CD4-positive, alpha-beta memory T cell (primary cell): ENCODE measurements at regions not wholly inside any gene's neighbourhood (a gene's known extent, or its start where the extent isn't known, plus 50 kb on each side); places are given as distances from the start of the nearest gene placed in this dataset.

ENCODE experiments used
- CTCF ChIA-PET: fragments of 350-600 bp; sonication (Branson Sonifier 250); formaldehyde crosslinking; loops from one replicate; lab custom pipeline; 2021; ENCODE audit warnings: inconsistent platforms; ENCODE audit not compliant: partially characterized antibody; lab: Charles Lee
- POLR2A ChIA-PET: fragments of 350-600 bp; sonication (Branson Sonifier 250); formaldehyde crosslinking; loops from one replicate; lab custom pipeline; 2021; ENCODE audit not compliant: partially characterized antibody; lab: Charles Lee
- DNase-seq, 5 donors: peaks; one replicate each; pipeline versions ENCODE4 v3.0.0 to v3.0.0-alpha.2; 2020 to 2022; ENCODE audit warnings: mixed read lengths in 1 of 5
- H3K27ac ChIP-seq: one replicate; pipeline ENCODE4 v1.7.0; 2013; ENCODE audit warnings: low read depth, low read length
- H3K27me3 ChIP-seq: 2 replicates; pipeline ENCODE4 v1.7.0; 2013; ENCODE audit warnings: mild to moderate bottlenecking, low read length, moderate library complexity; ENCODE audit not compliant: insufficient read depth
- H3K36me3 ChIP-seq: 2 replicates; pipeline ENCODE4 v1.7.0; 2013; ENCODE audit warnings: mild to moderate bottlenecking, low read length, moderate library complexity; ENCODE audit not compliant: insufficient read depth
- H3K4me1 ChIP-seq: 2 replicates; pipeline ENCODE4 v1.7.0; 2013; ENCODE audit warnings: mild to moderate bottlenecking, low read length, moderate library complexity; ENCODE audit not compliant: insufficient read depth
- H3K4me3 ChIP-seq, 2 donors: one replicate each; pipeline ENCODE4 v1.7.0; 2013; ENCODE audit warnings: low read length in 2 of 2, mild to moderate bottlenecking in 1 of 2
- H3K9me3 ChIP-seq, 2 donors: one replicate each; pipeline ENCODE4 v1.7.0; 2013; ENCODE audit warnings: low read length in 2 of 2, control low read depth in 1 of 2; ENCODE audit not compliant: control insufficient read depth in 1 of 2
- H3K27ac Mint-ChIP-seq, 7 donors: one replicate each; pipeline ENCODE4 v1.8.0; 2020 to 2021; ENCODE audit warnings: mixed read lengths in 7 of 7, mild to moderate bottlenecking in 6 of 7, inconsistent platforms in 3 of 7, moderate library complexity in 3 of 7
- H3K27me3 Mint-ChIP-seq, 2 donors: one replicate each; pipeline ENCODE4 v1.8.0; 2020 to 2021; ENCODE audit warnings: mixed read lengths in 2 of 2
- H3K36me3 Mint-ChIP-seq, 2 donors: one replicate each; pipeline ENCODE4 v1.8.0; 2020 to 2021; ENCODE audit warnings: mixed read lengths in 2 of 2, inconsistent platforms in 1 of 2, mild to moderate bottlenecking in 1 of 2
- H3K4me1 Mint-ChIP-seq, 4 donors: one replicate each; pipeline ENCODE4 v1.8.0; 2020 to 2021; ENCODE audit warnings: mixed read lengths in 4 of 4, mild to moderate bottlenecking in 1 of 4
- H3K4me3 Mint-ChIP-seq, 8 donors: one replicate each; pipeline ENCODE4 v1.8.0; 2020 to 2021; ENCODE audit warnings: mixed read lengths in 8 of 8, mild to moderate bottlenecking in 7 of 8, moderate library complexity in 6 of 8, inconsistent platforms in 3 of 8
- H3K9me3 Mint-ChIP-seq, 8 donors: one replicate each; pipeline ENCODE4 v1.8.0; 2020 to 2021; ENCODE audit warnings: mixed read lengths in 8 of 8, mild to moderate bottlenecking in 5 of 8, inconsistent platforms in 3 of 8, moderate library complexity in 1 of 8
- intact Hi-C: fragments of 100-400 bp; cut with micrococcal nuclease; formaldehyde crosslinking; loops from one replicate; pipeline ENCODE4 v1.15.1; 2023

GRCh38 chr18:27865431-27865830, 311.5 kb downstream of the CDH2 start:
- no peaks in the 10 kb centered on the region for H3K27me3 ChIP-seq
- no peak overlapping the region for H3K4me3 ChIP-seq

GRCh38 chr18:27863780-27864430, 313.0 kb downstream of the CDH2 start:
- intact Hi-C loops: no loop called here
- no peak overlapping the region for H3K27ac ChIP-seq
- Mint-ChIP-seq H3K27me3 (no peaks in the 10 kb centered on the region), H3K27ac (no peak overlapping the region), H3K4me3 (no peak overlapping the region), H3K36me3 (no peaks in the 10 kb centered on the region), H3K4me1 (no peaks in the 10 kb centered on the region), H3K9me3 (peaks cover 2 to 12% (median 7%) of the 10 kb centered on the region in 8 donors)
- ChIA-PET POLR2A (no interaction called here), CTCF (no interaction called here)
- no peak overlapping the region for H3K4me3 ChIP-seq
- no peaks in the 10 kb centered on the region for H3K27me3 ChIP-seq
- no peaks in the 10 kb centered on the region for H3K4me1 ChIP-seq
- H3K9me3 ChIP-seq: no peaks in the 10 kb centered on the region
- H3K36me3 ChIP-seq: no peaks in the 10 kb centered on the region
- DNase-seq: no peak

More at GRCh38 chr18:27865431-27865830, 311.5 kb downstream of the CDH2 start:
- H3K36me3 ChIP-seq: no peaks in the 10 kb centered on the region
- intact Hi-C loops: no loop called here
- Mint-ChIP-seq H3K27me3 (no peaks in the 10 kb centered on the region), H3K9me3 (peaks cover 0 to 15% (median 7%) of the 10 kb centered on the region in 8 donors), H3K27ac (no peak overlapping the region), H3K4me1 (no peaks in the 10 kb centered on the region), H3K4me3 (no peak overlapping the region), H3K36me3 (no peaks in the 10 kb centered on the region)
- no peak for DNase-seq
- H3K9me3 ChIP-seq: no peaks in the 10 kb centered on the region
- POLR2A ChIA-PET: no interaction called here
- no peak overlapping the region for H3K27ac ChIP-seq
- CTCF ChIA-PET: no interaction called here
- H3K4me1 ChIP-seq: no peaks in the 10 kb centered on the region

GRCh38 chr18:27862041-27862682, 314.8 kb downstream of the CDH2 start:
- ChIA-PET POLR2A (no interaction called here), CTCF (no interaction called here)
- Histone ChIP-seq H3K27me3 (no peaks in the 10 kb centered on the region), H3K4me3 (no peak overlapping the region), H3K4me1 (no peaks in the 10 kb centered on the region), H3K36me3 (no peaks in the 10 kb centered on the region), H3K9me3 (no peaks in the 10 kb centered on the region), H3K27ac (no peak overlapping the region)
- Mint-ChIP-seq H3K36me3 (no peaks in the 10 kb centered on the region), H3K4me3 (no peak overlapping the region), H3K4me1 (no peaks in the 10 kb centered on the region), H3K9me3 (peaks cover 2 to 20% (median 9%) of the 10 kb centered on the region in 8 donors), H3K27ac (no peak overlapping the region), H3K27me3 (no peaks in the 10 kb centered on the region)
- intact Hi-C loops: no loop called here
- DNase-seq: no peak

- Mint-ChIP-seq H3K4me1 (no peaks in the 10 kb centered on the region), H3K27me3 (no peaks in the 10 kb centered on the region), H3K27ac (no peak overlapping the region), H3K9me3 (peaks cover 2 to 20% (median 6%) of the 10 kb centered on the region in 8 donors), H3K4me3 (no peak overlapping the region), H3K36me3 (no peaks in the 10 kb centered on the region)
- CTCF ChIA-PET: no interaction called here
- POLR2A ChIA-PET: no interaction called here
- Histone ChIP-seq H3K4me3 (no peak overlapping the region), H3K27me3 (no peaks in the 10 kb centered on the region), H3K4me1 (no peaks in the 10 kb centered on the region), H3K9me3 (no peaks in the 10 kb centered on the region), H3K36me3 (no peaks in the 10 kb centered on the region), H3K27ac (no peak overlapping the region)
- DNase-seq: no peak
- intact Hi-C loops: no loop called here
Observed at GRCh38 chr18:27861539-27861938, 315.4 kb downstream of the CDH2 start.

GRCh38 chr18:27860701-27861107, 316.2 kb downstream of the CDH2 start:
- H3K27me3 ChIP-seq: no peaks in the 10 kb centered on the region
- no peak for DNase-seq
- Mint-ChIP-seq H3K27me3 (no peaks in the 10 kb centered on the region), H3K36me3 (no peaks in the 10 kb centered on the region), H3K9me3 (peaks cover 2 to 17% (median 6%) of the 10 kb centered on the region in 8 donors), H3K4me3 (no peak overlapping the region), H3K4me1 (no peaks in the 10 kb centered on the region), H3K27ac (no peak overlapping the region)
- ChIA-PET POLR2A (no interaction called here), CTCF (interaction anchor here (0.7 kb wide), 1 partner anchor 48 kb away, joined by 5 read pairs; no protein-coding TSS in a partner anchor)
- H3K4me3 ChIP-seq: no peak overlapping the region
- no peaks in the 10 kb centered on the region for H3K9me3 ChIP-seq
- intact Hi-C loops: no loop called here
- H3K4me1 ChIP-seq: no peaks in the 10 kb centered on the region
- no peaks in the 10 kb centered on the region for H3K36me3 ChIP-seq
- no peak overlapping the region for H3K27ac ChIP-seq

GRCh38 chr18:27860011-27860410, 316.9 kb downstream of the CDH2 start:
- Histone ChIP-seq H3K4me1 (no peaks in the 10 kb centered on the region), H3K27ac (no peak overlapping the region), H3K27me3 (no peaks in the 10 kb centered on the region), H3K36me3 (no peaks in the 10 kb centered on the region), H3K4me3 (no peak overlapping the region), H3K9me3 (no peaks in the 10 kb centered on the region)
- intact Hi-C loops: no loop called here
- Mint-ChIP-seq H3K4me3 (no peak overlapping the region), H3K4me1 (no peaks in the 10 kb centered on the region), H3K9me3 (peaks cover 0 to 17% (median 4%) of the 10 kb centered on the region in 8 donors), H3K36me3 (no peaks in the 10 kb centered on the region), H3K27me3 (no peaks in the 10 kb centered on the region), H3K27ac (no peak overlapping the region)
- ChIA-PET POLR2A (no interaction called here), CTCF (interaction anchor here (0.7 kb wide), 1 partner anchor 49 kb away, joined by 5 read pairs; no protein-coding TSS in a partner anchor)
- DNase-seq: no peak

GRCh38 chr18:27856820-27857219, 320.1 kb downstream of the CDH2 start:
- Mint-ChIP-seq H3K4me3 (no peak overlapping the region), H3K36me3 (no peaks in the 10 kb centered on the region), H3K4me1 (no peaks in the 10 kb centered on the region), H3K27me3 (no peaks in the 10 kb centered on the region), H3K9me3 (peaks cover 0 to 20% (median 4%) of the 10 kb centered on the region in 8 donors), H3K27ac (no peak overlapping the region)
- no peaks in the 10 kb centered on the region for H3K4me1 ChIP-seq
- POLR2A ChIA-PET: no interaction called here
- no peaks in the 10 kb centered on the region for H3K9me3 ChIP-seq
- no peak for DNase-seq
- no peak overlapping the region for H3K27ac ChIP-seq
- no peak overlapping the region for H3K4me3 ChIP-seq
- intact Hi-C loops: no loop called here
- H3K27me3 ChIP-seq: no peaks in the 10 kb centered on the region
- CTCF ChIA-PET: no interaction called here
- H3K36me3 ChIP-seq: no peaks in the 10 kb centered on the region
